ENCODE measurements at regions not wholly inside any gene's neighbourhood (a gene's known extent, or its start where the extent isn't known, plus 50 kb on each side); places are given as distances from the start of the nearest gene placed in this dataset.

DNA sequence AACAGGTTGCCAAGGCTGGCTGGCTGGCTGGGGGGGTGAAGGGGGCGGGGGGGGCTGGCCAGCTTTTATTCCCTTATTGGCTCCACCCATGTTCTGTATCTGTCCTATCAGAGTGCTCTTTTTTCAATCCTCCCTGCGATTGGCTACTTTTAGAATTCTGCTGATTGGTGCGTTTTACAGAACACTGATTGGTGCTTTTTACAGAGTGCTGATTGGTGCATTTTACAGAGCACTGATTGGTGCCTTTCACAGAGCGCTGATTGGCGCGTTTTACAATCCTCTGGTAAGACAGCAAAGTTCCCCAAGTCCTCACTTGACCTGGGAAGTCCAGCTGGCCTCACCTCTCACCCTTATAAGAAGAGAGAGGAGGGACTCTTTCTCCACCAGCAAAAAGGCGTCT, 175.9 kb downstream of the ERCC6L2 start:
- CTCF ChIA-PET (ENCODE audit: partially characterized antibody): interaction anchor here (1.1 to 1.3 kb wide), 2 partner anchors 32 to 195 kb away, joined by 3 read pairs; no protein-coding TSS in a partner anchor

More for the DNA sequence above, 175.9 kb downstream of the ERCC6L2 start:
- H3K27ac ChIP-seq (ENCODE audit: low read depth, low read length): no peak overlapping the region
- H3K27me3 ChIP-seq (replicated peaks in 1 of 4; ENCODE audit: control insufficient read depth in 3 of 4, extremely low read depth in 1 of 4, insufficient read depth in 3 of 4, low read length in 3 of 4): peaks cover 0 to 5% (median 1%) of the 10 kb centered on the region in 4 experiments; a peak in 5 of 7 replicates
- no peak overlapping the region for H2BK12ac ChIP-seq (ENCODE audit: low read depth, low read length)
- H3K14ac ChIP-seq (ENCODE audit: insufficient read length): no peak overlapping the region
- H3K4me3 ChIP-seq (ENCODE audit: extremely low read depth in 1 of 4, insufficient read depth in 2 of 4, low read depth in 3 of 4, low read length in 4 of 4): no peak overlapping the region
- no peak overlapping the region for H2AK5ac ChIP-seq (ENCODE audit: low read depth, low read length)
- no peaks in the 10 kb centered on the region for H3K79me2 ChIP-seq (ENCODE audit: control insufficient read depth in 1 of 2, insufficient read depth in 2 of 2, low read length in 2 of 2)
- H3K36me3 ChIP-seq (ENCODE audit: control insufficient read depth in 2 of 4, insufficient read depth in 4 of 4, low read length in 3 of 4): no peaks in the 10 kb centered on the region
- H3K4ac ChIP-seq (replicated peaks; ENCODE audit: insufficient read length, low read depth, low read length): no peak overlapping the region
- no peak overlapping the region for H4K91ac ChIP-seq (replicated peaks; ENCODE audit: insufficient read length, low read length)
- H3K79me1 ChIP-seq (ENCODE audit: low read depth, low read length): no peaks in the 10 kb centered on the region
- no peak for TF ChIP-seq RBBP5 (IDR thresholded peaks at IDR 0.05; ENCODE audit: borderline replicate concordance, low read depth, low read length)
- no peak for TF ChIP-seq EP300 (IDR thresholded peaks at IDR 0.05; ENCODE audit: borderline replicate concordance in 1 of 2, low read depth in 2 of 2, low read length in 2 of 2)
- no peak for TF ChIP-seq POLR2AphosphoS5 (IDR thresholded peaks at IDR 0.05; ENCODE audit: low read depth, low read length)
- no peak for TF ChIP-seq KDM1A (IDR thresholded peaks at IDR 0.05; ENCODE audit: borderline replicate concordance, low read length)
- TF ChIP-seq PHF8 (conservative IDR thresholded peaks at IDR 0.05; ENCODE audit: low read depth, low read length): no peak
- no peak for TF ChIP-seq BRCA1 (IDR thresholded peaks at IDR 0.05; ENCODE audit: low read depth, low read length)
- H4K8ac ChIP-seq (ENCODE audit: extremely low read depth, insufficient read depth, low read length): no peak overlapping the region
- H3K23me2 ChIP-seq (ENCODE audit: low read depth, low read length): no peaks in the 10 kb centered on the region
- H2BK5ac ChIP-seq (ENCODE audit: low read depth, low read length): no peak overlapping the region
- peaks cover 3 to 12% (median 9%) of the 10 kb centered on the region in 4 experiments; a peak in 5 of 7 replicates for H3K4me1 ChIP-seq (replicated peaks in 1 of 4; ENCODE audit: control insufficient read depth in 3 of 4, insufficient read depth in 4 of 4, low read length in 3 of 4)
- H3K9me3 ChIP-seq (ENCODE audit: insufficient read depth in 2 of 2, low read depth in 1 of 2, low read length in 1 of 2): peaks cover 0 to 5% of the 10 kb centered on the region in 2 experiments; a peak in 1 of 4 replicates
- WGBS, 2 experiments (ENCODE audit: extremely low coverage in 1 of 2, insufficient coverage in 1 of 2, insufficient read length in 1 of 2, insufficient replicate concordance in 2 of 2, low coverage in 1 of 2, low lambda C conversion rate in 2 of 2, missing lambda C conversion rate in 1 of 2): 83% methylated on average over 7 of the region's 7 CpGs; no CpG with 5 or more reads in 1 of the 2 experiments
- no peak overlapping the region for H3K4me2 ChIP-seq (ENCODE audit: insufficient read depth in 1 of 2, low read depth in 2 of 2, low read length in 2 of 2)
- H2BK15ac ChIP-seq (ENCODE audit: low read length): no peak overlapping the region
- H2BK20ac ChIP-seq (ENCODE audit: low read length): no peak overlapping the region
- no peak overlapping the region for H3K56ac ChIP-seq (replicated peaks; ENCODE audit: insufficient read length, low read depth, low read length)
- no peak overlapping the region for H2AFZ ChIP-seq (ENCODE audit: low read length)
- FAIRE-seq (no peak), DNase-seq (ENCODE audit: low read depth in 1 of 2, low spot score in 2 of 2) (no peak)
- no peak overlapping the region for H2BK120ac ChIP-seq (replicated peaks; ENCODE audit: low read depth, low read length)
- POLR2A ChIA-PET (ENCODE audit: partially characterized antibody): no interaction called here
- no peak overlapping the region for H3K23ac ChIP-seq (ENCODE audit: insufficient read length)
- H3K18ac ChIP-seq (ENCODE audit: extremely low read depth, low read length): no peak overlapping the region
- no peak overlapping the region for H4K5ac ChIP-seq (ENCODE audit: insufficient read length, low read depth, low read length)
- no peaks in the 10 kb centered on the region for H4K20me1 ChIP-seq (replicated peaks in 1 of 2; ENCODE audit: control insufficient read depth in 1 of 2, insufficient read depth in 2 of 2, low read length in 2 of 2)
- no peak overlapping the region for H3K9ac ChIP-seq (replicated peaks in 1 of 4; ENCODE audit: extremely low read depth in 1 of 4, low read depth in 3 of 4, low read length in 3 of 4)
